Small intestine (tissue), 7 donors: ENCODE measurements at regions not wholly inside any gene's neighbourhood (a gene's known extent, or its start where the extent isn't known, plus 50 kb on each side); places are given as distances from the start of the nearest gene placed in this dataset.

Experiments used
- DNase-seq, 2 donors: peaks; one replicate each; pipeline versions ENCODE4 v3.0.0 to v3.0.0-alpha.2; 2013
- FAIRE-seq: peaks from 2 replicates; lab custom pipeline; 2012; peaks lifted over from hg19 to GRCh38; lab: Jason Lieb, UNC
- H3K27ac ChIP-seq, 3 donors: one replicate each; pipeline ENCODE4 v1.5.1; 2013; ENCODE audit warnings: low read length in 2 of 3, mild to moderate bottlenecking in 2 of 3, control low read depth in 1 of 3, inconsistent platforms in 1 of 3, low read depth in 1 of 3, moderate library complexity in 1 of 3
- H3K27me3 ChIP-seq, 3 donors: one replicate each; pipeline ENCODE4 v1.6.1; 2013; ENCODE audit warnings: low read length in 3 of 3, inconsistent platforms in 1 of 3; ENCODE audit not compliant: control insufficient read depth in 3 of 3, insufficient read depth in 3 of 3
- H3K36me3 ChIP-seq, 3 donors: one replicate each; pipeline ENCODE4 v1.6.1; 2013; ENCODE audit warnings: low read length in 3 of 3, inconsistent platforms in 1 of 3, low read depth in 1 of 3, mild to moderate bottlenecking in 1 of 3, moderate library complexity in 1 of 3; ENCODE audit not compliant: control insufficient read depth in 3 of 3, insufficient read depth in 2 of 3
- H3K4me1 ChIP-seq, 3 donors: one replicate each; pipeline ENCODE4 v1.6.1; 2013; ENCODE audit warnings: low read length in 2 of 3, inconsistent platforms in 1 of 3, low read depth in 1 of 3, mild to moderate bottlenecking in 1 of 3, moderate library complexity in 1 of 3; ENCODE audit not compliant: control insufficient read depth in 3 of 3, insufficient read depth in 2 of 3
- H3K4me3 ChIP-seq, 3 donors: one replicate each; pipeline ENCODE4 v1.5.1; 2013; ENCODE audit warnings: low read length in 3 of 3, control low read depth in 1 of 3, inconsistent platforms in 1 of 3, low read depth in 1 of 3, mild to moderate bottlenecking in 1 of 3, moderate library complexity in 1 of 3
- H3K9me3 ChIP-seq, 2 donors: one replicate each; pipeline ENCODE4 v1.6.1; 2013; ENCODE audit warnings: low read depth in 1 of 2, low read length in 1 of 2; ENCODE audit not compliant: control insufficient read depth in 2 of 2, insufficient read depth in 1 of 2
- WGBS, 3 donors: extraction: QIAGEN DNeasy Blood & Tissue Kit; methylation state at CpG; one replicate each; pipeline ENCODE4 v1.1.7; 2013; 5-methylcytosine and 5-hydroxymethylcytosine counted together
- donor health status: healthy with polysubstance abuse.
- donor health status: control.
- donor health status: control.
- donor health status: Bipolar disorder and iron deficiency.
- donor health status: healthy.

GRCh38 chr15:92705764-92706163 is 50.2 kb upstream of the FAM174B start:
- Histone ChIP-seq H3K27me3 (no peaks in the 10 kb centered on the region), H3K4me1 (no peaks in the 10 kb centered on the region), H3K9me3 (no peaks in the 10 kb centered on the region), H3K27ac (no peak overlapping the region), H3K4me3 (no peak overlapping the region), H3K36me3 (no peaks in the 10 kb centered on the region)
- FAIRE-seq (no peak), DNase-seq (no peak)
- WGBS, 3 donors: 13 to 21% (median 14%) methylated on average over 1 of the region's 1 CpG

DNA sequence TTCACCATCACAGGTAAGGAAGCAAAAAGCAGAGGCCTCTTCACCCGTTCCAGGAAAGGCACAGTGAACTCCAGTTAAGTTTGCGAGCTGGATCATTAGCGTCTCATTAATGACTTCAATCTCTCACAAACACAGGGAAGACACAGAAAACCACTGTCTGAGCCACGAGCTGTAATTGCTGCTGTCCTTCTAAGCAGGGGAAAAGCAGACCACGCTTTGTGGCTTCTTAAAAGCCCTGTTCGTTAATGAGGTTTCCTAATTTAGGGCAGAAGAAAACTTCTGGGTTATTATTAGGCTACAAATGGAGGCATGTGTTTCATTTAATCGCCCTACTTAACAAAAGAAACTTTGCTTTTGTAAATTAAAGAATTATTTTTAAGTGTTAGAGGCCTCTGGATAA is 50.6 kb upstream of the FAM174B start:
- Histone ChIP-seq H3K27me3 (no peaks in the 10 kb centered on the region), H3K9me3 (no peaks in the 10 kb centered on the region), H3K36me3 (no peaks in the 10 kb centered on the region), H3K27ac (no peak overlapping the region), H3K4me3 (no peak overlapping the region), H3K4me1 (no peaks in the 10 kb centered on the region)
- FAIRE-seq (no peak), DNase-seq (no peak)
- 63 to 67% (median 65%) methylated on average over 7 of the region's 7 CpGs for WGBS, 3 donors

- FAIRE-seq (no peak), DNase-seq (no peak)
- Histone ChIP-seq H3K4me1 (no peaks in the 10 kb centered on the region), H3K9me3 (no peaks in the 10 kb centered on the region), H3K27ac (no peak overlapping the region), H3K36me3 (no peaks in the 10 kb centered on the region), H3K4me3 (no peak overlapping the region), H3K27me3 (no peaks in the 10 kb centered on the region)
- 84 to 89% (median 85%) methylated on average over 12 of the region's 12 CpGs for WGBS, 3 donors
Observed at GRCh38 chr15:92707880-92708551, 52.4 kb upstream of the FAM174B start.

GRCh38 chr15:92708635-92709034 is 53.1 kb upstream of the FAM174B start:
- H3K9me3 ChIP-seq: no peaks in the 10 kb centered on the region
- no peaks in the 10 kb centered on the region for H3K4me1 ChIP-seq
- H3K27ac ChIP-seq: no peak overlapping the region
- H3K27me3 ChIP-seq: no peaks in the 10 kb centered on the region
- no peak overlapping the region for H3K4me3 ChIP-seq
- DNase-seq (no peak), FAIRE-seq (no peak)
- H3K36me3 ChIP-seq: no peaks in the 10 kb centered on the region
- 72 to 82% (median 73%) methylated on average over 4 of the region's 4 CpGs for WGBS, 3 donors

GRCh38 chr15:92709110-92709790 is 53.7 kb upstream of the FAM174B start:
- Histone ChIP-seq H3K4me3 (no peak overlapping the region), H3K4me1 (no peaks in the 10 kb centered on the region), H3K36me3 (no peaks in the 10 kb centered on the region), H3K27ac (no peak overlapping the region), H3K27me3 (no peaks in the 10 kb centered on the region), H3K9me3 (no peaks in the 10 kb centered on the region)
- no peak for FAIRE-seq
- 67 to 68% (median 67%) methylated on average over 10 of the region's 10 CpGs for WGBS, 3 donors
- no peak for DNase-seq

DNA sequence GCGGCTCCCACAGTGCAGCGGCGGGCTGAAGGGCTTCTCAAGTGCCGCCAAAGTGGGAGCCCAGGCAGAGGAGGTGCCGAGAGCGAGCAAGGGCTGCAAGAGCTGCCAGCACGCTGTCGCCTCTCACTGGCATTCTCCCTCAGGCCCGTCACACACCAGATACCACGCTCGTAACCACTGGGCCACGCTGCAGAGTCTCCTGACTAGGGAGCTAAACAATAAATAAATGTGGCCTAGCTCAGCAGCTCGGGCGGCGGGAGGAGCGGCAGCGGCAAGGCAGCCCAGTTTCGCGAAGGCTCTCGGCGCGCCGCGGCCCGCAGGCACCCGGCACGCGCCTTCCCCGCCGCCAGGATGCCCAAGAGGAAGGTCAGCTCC is 55.9 kb upstream of the FAM174B start:
- Histone ChIP-seq H3K27ac (no peak overlapping the region), H3K4me1 (no peaks in the 10 kb centered on the region), H3K9me3 (no peaks in the 10 kb centered on the region), H3K27me3 (no peaks in the 10 kb centered on the region), H3K4me3 (no peak overlapping the region), H3K36me3 (no peaks in the 10 kb centered on the region)
- DNase-seq (no peak), FAIRE-seq (no peak)
- 95 to 97% (median 97%) methylated on average over 26 to 30 of the region's 30 CpGs for WGBS, 3 donors

DNA sequence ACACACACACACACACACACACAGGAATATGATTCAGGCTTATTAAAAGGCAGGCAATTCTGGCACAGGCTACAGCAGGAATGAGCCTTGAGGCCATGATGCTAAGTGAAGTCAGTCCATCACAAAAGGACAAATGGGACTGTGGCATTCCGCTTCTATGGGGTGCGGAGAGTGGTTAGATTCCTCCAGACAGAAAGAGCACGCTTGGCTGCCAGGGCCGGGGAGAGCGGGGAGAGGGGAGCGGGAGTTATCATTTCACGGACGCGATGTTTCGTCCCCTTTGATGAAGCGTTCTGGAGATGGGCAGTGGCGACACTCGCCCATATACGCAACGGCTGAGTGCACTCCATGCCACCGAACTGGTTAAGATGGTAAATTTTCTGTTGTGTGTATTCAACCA is 58.5 kb upstream of the FAM174B start:
- peak overlapping the region in 2 of 3 donors; percentile 82 to 84 for H3K27ac ChIP-seq
- FAIRE-seq (no peak), DNase-seq (no peak)
- H3K36me3 ChIP-seq: no peaks in the 10 kb centered on the region
- H3K27me3 ChIP-seq: no peaks in the 10 kb centered on the region
- H3K4me3 ChIP-seq: peak overlapping the region in 2 of 3 donors; percentile 51 to 59
- H3K9me3 ChIP-seq: peaks cover 0 to 9% of the 10 kb centered on the region in 2 donors
- 6 to 9% (median 6%) methylated on average over 16 of the region's 16 CpGs for WGBS, 3 donors
- H3K4me1 ChIP-seq: no peaks in the 10 kb centered on the region

GRCh38 chr15:92714477-92715401 is 59.2 kb upstream of the FAM174B start:
- peak; percentile 63 to 86 for DNase-seq
- Histone ChIP-seq H3K36me3 (no peaks in the 10 kb centered on the region), H3K4me1 (no peaks in the 10 kb centered on the region), H3K9me3 (peaks cover 0 to 9% of the 10 kb centered on the region in 2 donors), H3K27me3 (no peaks in the 10 kb centered on the region), H3K27ac (peak overlapping the region in 2 of 3 donors; percentile 82 to 84), H3K4me3 (peak overlapping the region; percentile 27 to 59 (median 51))
- no peak for FAIRE-seq
- 2 to 3% (median 3%) methylated on average over 56 to 62 of the region's 62 CpGs for WGBS, 3 donors
